ENCODE measurements at regions not wholly inside any gene's neighbourhood (a gene's known extent, or its start where the extent isn't known, plus 50 kb on each side); places are given as distances from the start of the nearest gene placed in this dataset.

DNA sequence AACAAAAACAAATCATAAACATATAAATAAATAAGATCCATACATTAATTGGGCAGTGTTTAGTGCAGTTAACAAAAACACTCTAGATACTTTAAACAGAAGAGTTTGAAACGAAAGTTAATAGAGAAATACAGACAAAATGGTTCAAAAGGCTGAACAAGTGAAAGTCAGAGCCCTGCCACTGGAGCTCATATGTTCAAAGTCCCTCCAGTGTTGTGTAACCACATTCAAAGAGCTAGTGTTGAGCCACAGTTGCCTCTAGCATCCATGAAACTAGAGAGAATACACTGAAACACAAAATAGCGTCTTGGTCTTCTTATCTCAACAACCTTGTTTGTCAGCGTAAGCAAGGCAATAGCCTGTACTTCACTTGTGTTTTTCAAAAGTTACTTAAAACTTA lies 1309.8 kb upstream of the NRXN1 start:
- TF ChIP-seq FOXP2 (optimal IDR thresholded peaks at IDR 0.05; ENCODE audit: borderline replicate concordance, extremely low read depth, extremely low read length, insufficient read depth) (no peak), POLR2AphosphoS5 (IDR thresholded peaks at IDR 0.05; ENCODE audit: low read depth, low read length) (no peak), TAF1 (IDR thresholded peaks at IDR 0.05; ENCODE audit: borderline replicate concordance, insufficient read depth, low read length) (no peak), SIN3A (IDR thresholded peaks at IDR 0.05; ENCODE audit: borderline replicate concordance, insufficient read depth, low read length) (no peak)
- TF ChIP-seq, protein P1, sequence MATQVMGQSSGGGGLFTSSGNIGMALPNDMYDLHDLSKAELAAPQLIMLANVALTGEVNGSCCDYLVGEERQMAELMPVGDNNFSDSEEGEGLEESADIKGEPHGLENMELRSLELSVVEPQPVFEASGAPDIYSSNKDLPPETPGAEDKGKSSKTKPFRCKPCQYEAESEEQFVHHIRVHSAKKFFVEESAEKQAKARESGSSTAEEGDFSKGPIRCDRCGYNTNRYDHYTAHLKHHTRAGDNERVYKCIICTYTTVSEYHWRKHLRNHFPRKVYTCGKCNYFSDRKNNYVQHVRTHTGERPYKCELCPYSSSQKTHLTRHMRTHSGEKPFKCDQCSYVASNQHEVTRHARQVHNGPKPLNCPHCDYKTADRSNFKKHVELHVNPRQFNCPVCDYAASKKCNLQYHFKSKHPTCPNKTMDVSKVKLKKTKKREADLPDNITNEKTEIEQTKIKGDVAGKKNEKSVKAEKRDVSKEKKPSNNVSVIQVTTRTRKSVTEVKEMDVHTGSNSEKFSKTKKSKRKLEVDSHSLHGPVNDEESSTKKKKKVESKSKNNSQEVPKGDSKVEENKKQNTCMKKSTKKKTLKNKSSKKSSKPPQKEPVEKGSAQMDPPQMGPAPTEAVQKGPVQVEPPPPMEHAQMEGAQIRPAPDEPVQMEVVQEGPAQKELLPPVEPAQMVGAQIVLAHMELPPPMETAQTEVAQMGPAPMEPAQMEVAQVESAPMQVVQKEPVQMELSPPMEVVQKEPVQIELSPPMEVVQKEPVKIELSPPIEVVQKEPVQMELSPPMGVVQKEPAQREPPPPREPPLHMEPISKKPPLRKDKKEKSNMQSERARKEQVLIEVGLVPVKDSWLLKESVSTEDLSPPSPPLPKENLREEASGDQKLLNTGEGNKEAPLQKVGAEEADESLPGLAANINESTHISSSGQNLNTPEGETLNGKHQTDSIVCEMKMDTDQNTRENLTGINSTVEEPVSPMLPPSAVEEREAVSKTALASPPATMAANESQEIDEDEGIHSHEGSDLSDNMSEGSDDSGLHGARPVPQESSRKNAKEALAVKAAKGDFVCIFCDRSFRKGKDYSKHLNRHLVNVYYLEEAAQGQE (IDR thresholded peaks at IDR 0.05; ENCODE audit: insufficient read depth in 1 of 2, low read depth in 2 of 2, low read length in 2 of 2), result no peak

DNA sequence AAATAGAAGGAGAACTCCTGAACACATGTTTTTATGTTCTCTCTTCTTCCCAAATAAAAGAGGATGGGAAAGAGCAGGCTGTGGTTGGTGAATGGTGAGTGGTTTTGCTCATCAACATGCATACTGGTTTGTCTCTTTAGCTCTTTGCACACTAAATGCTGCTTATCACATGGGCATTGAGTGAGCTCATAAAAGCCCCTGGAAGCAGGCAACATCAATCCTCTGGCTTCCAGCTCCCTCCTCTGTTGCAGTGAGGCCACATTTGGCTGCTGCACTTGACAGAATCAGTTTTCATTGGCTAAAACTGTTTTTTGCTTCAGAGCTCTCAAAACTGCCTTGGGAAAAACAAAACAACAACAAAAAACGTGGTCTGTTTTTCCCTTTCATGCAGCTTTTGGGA lies 1308.2 kb upstream of the NRXN1 start:
- no peak for TF ChIP-seq TAF1 (IDR thresholded peaks at IDR 0.05; ENCODE audit: borderline replicate concordance, insufficient read depth, low read length)
- TF ChIP-seq FOXP2 (optimal IDR thresholded peaks at IDR 0.05; ENCODE audit: borderline replicate concordance, extremely low read depth, extremely low read length, insufficient read depth), result no peak
- TF ChIP-seq, protein P1 (IDR thresholded peaks at IDR 0.05; ENCODE audit: insufficient read depth in 1 of 2, low read depth in 2 of 2, low read length in 2 of 2), result no peak
- no peak for TF ChIP-seq POLR2AphosphoS5 (IDR thresholded peaks at IDR 0.05; ENCODE audit: low read depth, low read length)

DNA sequence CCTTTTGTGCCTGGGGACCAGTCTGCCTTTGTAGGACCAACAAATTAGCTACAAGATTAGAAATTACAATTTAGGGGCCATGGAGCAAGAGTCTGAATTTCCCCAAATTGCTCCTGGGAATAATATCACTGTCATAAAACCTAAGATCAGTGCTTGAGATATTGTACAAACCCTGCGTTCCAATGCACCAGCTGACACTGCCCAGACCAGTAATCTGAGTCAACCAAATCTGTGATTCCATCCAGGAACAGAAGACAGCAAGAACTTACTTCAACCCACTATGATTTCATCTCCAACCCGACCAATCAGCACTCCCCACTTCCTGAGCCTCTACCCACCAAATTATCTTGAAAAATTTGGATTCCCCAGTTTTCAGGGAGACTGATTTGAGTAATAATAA lies 1305.0 kb upstream of the NRXN1 start:
- TF ChIP-seq SIN3A (IDR thresholded peaks at IDR 0.05; ENCODE audit: borderline replicate concordance, insufficient read depth, low read length), result no peak
- TF ChIP-seq, protein P1 (IDR thresholded peaks at IDR 0.05; ENCODE audit: insufficient read depth in 1 of 2, low read depth in 2 of 2, low read length in 2 of 2), result no peak
- TF ChIP-seq TAF1 (IDR thresholded peaks at IDR 0.05; ENCODE audit: borderline replicate concordance, insufficient read depth, low read length), result no peak
- TF ChIP-seq POLR2AphosphoS5 (IDR thresholded peaks at IDR 0.05; ENCODE audit: low read depth, low read length), result no peak
- no peak for TF ChIP-seq FOXP2 (optimal IDR thresholded peaks at IDR 0.05; ENCODE audit: borderline replicate concordance, extremely low read depth, extremely low read length, insufficient read depth)

DNA sequence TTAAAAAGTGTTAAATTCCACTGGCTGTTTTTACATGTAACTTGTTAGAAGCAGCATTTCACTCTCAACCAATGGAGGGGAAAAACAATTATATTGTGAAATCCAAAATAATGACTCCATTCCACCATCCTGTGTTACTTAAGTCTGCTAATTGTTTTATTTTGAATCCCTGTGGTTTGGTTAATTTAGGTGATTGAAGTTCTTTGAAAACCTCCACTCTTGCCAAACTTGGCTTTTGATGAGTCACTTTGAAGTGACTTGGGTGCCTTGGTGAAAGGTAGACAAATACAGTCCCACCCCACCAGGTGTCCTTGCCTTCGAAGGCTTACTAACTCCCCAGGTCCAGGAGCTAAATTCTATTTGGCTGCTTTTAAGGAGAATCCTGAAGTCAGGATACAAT lies 1303.8 kb upstream of the NRXN1 start:
- TF ChIP-seq FOXP2 (optimal IDR thresholded peaks at IDR 0.05; ENCODE audit: borderline replicate concordance, extremely low read depth, extremely low read length, insufficient read depth), result no peak
- no peak for TF ChIP-seq POLR2AphosphoS5 (IDR thresholded peaks at IDR 0.05; ENCODE audit: low read depth, low read length)
- no peak for TF ChIP-seq SIN3A (IDR thresholded peaks at IDR 0.05; ENCODE audit: borderline replicate concordance, insufficient read depth, low read length)
- TF ChIP-seq, protein P1 (IDR thresholded peaks at IDR 0.05; ENCODE audit: insufficient read depth in 1 of 2, low read depth in 2 of 2, low read length in 2 of 2), result no peak

DNA sequence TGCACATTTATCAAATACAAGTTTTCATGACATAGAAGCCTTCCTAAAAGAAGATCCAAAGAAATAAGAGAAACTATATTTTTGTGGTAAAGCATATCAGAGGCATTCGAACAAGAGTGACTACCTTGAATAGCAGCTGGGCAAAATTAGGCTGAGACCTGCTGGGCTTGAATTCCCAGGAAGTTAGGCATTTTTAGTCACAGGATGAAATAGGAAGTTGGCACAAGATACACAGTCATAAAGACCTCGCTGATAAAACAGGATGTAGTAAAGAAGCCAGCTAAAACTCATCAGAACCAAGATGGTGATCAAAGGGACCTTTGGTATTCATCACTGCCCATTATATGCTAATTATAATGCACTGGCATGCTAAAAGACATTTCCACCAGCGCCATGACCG lies 1302.3 kb upstream of the NRXN1 start:
- no peak for TF ChIP-seq SIN3A (IDR thresholded peaks at IDR 0.05; ENCODE audit: borderline replicate concordance, insufficient read depth, low read length)
- TF ChIP-seq, protein P1 (IDR thresholded peaks at IDR 0.05; ENCODE audit: insufficient read depth in 1 of 2, low read depth in 2 of 2, low read length in 2 of 2), result no peak
- no peak for TF ChIP-seq TAF1 (IDR thresholded peaks at IDR 0.05; ENCODE audit: borderline replicate concordance, insufficient read depth, low read length)
- no peak for TF ChIP-seq POLR2AphosphoS5 (IDR thresholded peaks at IDR 0.05; ENCODE audit: low read depth, low read length)
- no peak for TF ChIP-seq FOXP2 (optimal IDR thresholded peaks at IDR 0.05; ENCODE audit: borderline replicate concordance, extremely low read depth, extremely low read length, insufficient read depth)

All from PFSK-1 (cell line).